ENCODE measurements at regions not wholly inside any gene's neighbourhood (a gene's known extent, or its start where the extent isn't known, plus 50 kb on each side); places are given as distances from the start of the nearest gene placed in this dataset.
A peak's percentile ranks its signal among the peaks of the same experiment; 100 is the strongest.

- no peak for DNase-seq
Observed at GRCh38 chr18:77597726-77598125, 348.1 kb downstream of the GALR1 start.

- no peak for DNase-seq
Observed at GRCh38 chr18:77600674-77601073, 351.0 kb downstream of the GALR1 start.

DNA sequence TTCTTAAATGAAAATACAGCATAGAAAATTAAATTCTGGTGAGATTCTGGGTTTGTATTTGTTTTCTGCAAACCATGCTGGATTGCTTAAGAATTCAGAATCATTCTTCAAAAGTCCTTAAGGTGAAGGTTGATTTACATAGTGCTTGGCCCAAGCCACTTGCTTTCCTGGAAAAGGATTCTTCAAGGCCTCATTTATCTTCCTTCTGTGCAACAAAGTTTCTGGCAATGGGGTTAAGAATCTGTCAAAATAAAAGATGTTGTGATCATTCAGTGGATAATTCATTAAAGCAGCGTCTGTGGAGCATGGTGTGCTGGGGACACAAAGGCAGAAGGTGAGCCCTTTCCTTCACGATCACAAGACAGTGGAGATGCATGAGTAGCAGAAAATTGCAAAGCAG, 351.9 kb downstream of the GALR1 start:
- no peak for DNase-seq

GRCh38 chr18:77607087-77607486, 357.4 kb downstream of the GALR1 start:
- DNase-seq: no peak

DNA sequence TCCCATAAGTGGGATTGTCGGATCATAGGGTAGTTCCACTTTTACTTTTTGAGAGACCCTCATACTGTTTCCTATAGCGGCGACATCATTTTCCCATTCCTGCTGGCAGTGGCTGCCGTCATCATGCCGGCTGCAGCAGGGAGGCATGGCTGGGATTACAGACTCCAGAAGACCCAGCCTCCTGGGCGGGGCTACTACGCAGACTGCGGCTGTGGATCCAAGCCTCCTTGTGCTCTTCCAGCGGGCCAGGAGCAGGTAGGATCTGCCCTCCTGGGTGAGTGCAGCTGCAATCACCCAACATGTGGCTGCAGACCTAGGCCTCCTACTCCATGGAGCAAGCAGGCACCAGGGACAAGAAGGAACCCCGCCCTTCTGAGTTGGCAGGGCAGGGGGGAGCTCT, 359.2 kb downstream of the GALR1 start:
- DNase-seq: no peak

DNA sequence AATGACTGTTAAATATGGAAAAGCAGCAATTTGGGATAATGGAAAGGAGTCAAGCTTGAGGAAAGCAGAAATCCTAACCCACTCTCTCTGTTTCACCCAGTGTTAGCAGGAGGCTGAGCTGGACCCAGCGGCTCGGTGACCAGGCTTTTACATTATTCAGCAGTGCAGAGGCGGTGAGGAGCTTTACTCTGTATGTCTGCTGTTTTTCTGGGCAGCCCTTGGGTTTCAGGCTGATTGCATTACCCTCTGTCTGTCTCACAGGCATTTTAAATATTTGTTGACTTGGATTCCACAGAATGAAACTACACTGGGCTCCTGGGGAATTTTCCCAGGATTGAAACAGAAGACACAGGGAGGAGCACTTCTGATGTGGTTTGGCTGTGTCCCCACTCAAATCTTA, 368.0 kb downstream of the GALR1 start:
- peak; percentile 35 for DNase-seq

GRCh38 chr18:77619525-77619924, 369.9 kb downstream of the GALR1 start:
- no peak for DNase-seq

DNA sequence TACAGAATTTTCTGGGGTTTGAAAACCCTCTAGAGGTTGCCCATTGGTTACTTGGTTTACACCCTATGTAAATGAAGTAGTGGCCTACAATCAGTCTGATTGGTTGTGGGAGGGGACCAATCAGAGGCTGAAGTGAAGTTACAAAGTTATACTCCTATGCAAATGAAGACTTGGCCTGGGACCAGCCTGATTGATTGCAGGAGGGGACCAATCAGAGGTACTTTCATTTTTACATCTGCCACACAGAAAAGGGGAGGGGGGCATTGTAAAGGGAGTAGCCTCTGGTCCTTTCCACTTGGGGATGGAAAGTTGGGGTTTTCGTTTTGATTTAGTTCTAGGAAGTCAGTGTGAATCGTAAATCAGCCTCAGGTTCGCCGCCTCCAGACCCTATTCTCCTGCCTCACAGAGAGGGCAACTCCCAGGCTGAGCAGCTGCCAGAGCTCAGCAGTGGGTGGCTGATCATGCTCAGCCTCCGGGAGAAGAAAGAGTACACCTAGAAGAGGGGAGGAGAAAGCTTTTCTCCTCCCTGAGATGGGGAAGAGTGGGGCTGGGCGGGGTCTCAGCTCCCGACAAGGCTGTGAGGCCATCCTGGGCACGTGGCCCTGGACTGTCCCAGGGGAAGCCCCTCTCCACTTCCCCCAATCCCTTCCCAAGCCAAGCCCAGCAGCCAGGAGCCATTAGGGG, 372.5 kb downstream of the GALR1 start:
- no peak for DNase-seq

GRCh38 chr18:77632758-77633157, 383.1 kb downstream of the GALR1 start:
- no peak for DNase-seq

DNA sequence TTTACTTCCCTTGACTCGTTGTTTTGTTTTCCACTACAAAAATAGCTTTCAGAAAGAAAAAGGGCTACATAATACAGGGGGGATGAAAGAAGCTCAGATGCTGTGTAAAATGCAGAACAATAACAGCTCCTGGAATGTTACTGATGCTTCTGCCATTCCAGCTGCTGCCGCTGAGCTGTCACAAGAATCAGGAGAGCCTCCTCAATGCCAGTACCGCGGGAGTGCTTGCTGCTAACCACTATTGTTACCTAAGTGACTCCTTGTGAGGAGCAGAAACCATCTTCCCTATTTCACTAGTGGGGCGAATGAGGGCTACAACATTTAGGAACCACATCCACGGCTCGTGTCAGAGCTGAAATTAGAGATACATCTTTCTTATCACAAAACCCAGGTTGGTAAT, 384.8 kb downstream of the GALR1 start:
- no peak for DNase-seq

DNA sequence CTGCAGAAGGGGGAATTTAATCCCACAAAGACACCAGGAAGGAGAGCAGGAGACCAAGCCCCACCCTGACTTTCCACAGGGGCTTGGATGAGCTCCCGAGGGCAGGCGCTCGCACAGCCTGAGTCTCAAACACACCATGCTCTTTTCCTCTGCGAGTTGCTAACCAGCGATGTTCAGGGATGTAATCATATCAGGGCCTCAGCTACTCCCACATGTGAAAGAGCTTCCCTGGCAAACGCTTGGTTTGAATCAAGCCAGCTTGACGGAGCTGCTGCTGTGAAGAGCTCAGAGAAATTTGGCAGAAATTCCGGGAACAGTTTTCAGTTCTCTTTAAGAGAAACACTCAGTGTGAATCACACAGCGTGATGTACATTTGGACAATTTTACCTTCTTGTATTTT, 385.8 kb downstream of the GALR1 start:
- DNase-seq: peak; percentile 84

GRCh38 chr18:77635858-77636257, 386.2 kb downstream of the GALR1 start:
- no peak for DNase-seq

- DNase-seq: no peak
Observed at GRCh38 chr18:77645170-77645872, 395.7 kb downstream of the GALR1 start.

DNA sequence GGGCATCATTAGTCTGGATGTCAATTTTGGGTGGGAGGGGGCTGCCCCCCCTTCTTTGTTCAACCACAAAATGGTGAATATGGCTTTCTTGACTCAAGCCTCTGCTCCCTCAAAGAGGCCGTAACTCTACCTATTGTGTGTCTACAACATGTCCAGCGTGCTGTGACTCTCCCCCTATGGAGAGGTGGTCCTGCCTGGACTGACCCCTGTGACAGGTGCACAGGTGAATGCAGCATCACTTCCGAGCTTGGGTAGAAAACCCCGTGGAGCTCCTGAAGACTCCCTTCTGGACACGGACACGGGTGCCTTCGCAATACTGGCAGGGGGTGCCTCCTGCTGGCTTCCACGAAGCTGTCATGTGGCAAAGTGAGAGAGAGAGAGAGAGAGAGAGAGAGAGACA, 397.8 kb downstream of the GALR1 start:
- no peak for DNase-seq

DNA sequence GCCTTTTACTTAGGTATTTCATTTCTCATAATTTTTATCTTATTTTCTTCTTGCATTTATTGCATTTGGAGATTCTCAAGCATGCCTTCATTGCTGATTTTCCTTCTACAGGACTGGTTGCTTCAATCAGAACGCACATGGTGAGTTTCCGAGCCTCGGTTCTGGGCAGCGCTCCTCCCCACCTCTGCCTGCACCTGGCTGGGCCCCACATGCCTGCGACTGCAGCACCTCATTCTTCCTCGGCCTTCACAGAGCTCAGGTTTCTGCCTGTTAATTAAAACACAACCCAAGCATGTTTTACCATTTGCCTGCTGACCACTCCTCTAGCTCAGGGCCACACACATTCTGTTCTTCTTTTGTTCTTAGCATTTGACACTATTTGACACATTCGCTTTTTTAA, 398.8 kb downstream of the GALR1 start:
- DNase-seq: no peak

GRCh38 chr18:77650799-77651385, 401.2 kb downstream of the GALR1 start:
- peak; percentile 79 for DNase-seq

DNA sequence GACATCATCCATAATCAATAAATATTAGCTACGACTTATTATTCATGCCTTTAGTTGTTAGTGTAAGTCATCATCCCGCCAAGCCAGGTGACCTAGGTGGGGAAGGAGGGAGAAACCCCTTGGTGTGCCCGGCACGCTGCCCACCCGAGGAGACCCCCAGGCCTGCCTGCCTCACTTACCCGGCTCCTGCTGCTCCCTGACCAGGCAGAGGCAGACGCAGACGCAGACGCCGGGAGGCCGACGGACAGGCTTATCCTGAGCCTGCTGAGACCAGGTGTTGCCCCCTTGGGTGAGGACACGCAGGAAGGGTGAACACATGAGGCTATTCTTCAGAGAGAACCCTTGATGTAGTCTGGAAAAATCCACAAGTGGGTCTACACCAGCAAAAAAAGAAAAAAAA, 401.8 kb downstream of the GALR1 start:
- no peak for DNase-seq

DNA sequence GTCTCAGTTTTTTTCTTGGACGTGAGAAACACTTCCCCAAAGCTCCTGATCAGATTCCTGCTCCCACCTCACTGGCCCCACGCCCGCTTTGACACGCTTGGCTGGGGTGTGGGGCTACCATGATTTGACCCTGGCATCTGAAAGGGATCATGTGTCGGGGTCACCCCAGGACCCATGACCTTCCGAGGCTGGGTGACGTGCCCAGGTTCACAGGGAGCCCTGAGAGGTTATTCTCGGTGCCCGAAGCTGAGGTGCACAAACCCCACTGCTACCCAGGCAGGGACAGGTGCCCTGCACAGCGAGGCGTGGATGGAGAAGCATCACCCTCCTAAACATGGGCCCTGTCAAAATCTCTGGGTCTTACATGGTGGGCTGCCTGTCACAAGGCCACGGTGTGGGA, 404.1 kb downstream of the GALR1 start:
- no peak for DNase-seq

GRCh38 chr18:77654302-77654701, 404.7 kb downstream of the GALR1 start:
- DNase-seq: no peak

GRCh38 chr18:77657651-77658298, 408.1 kb downstream of the GALR1 start:
- no peak for DNase-seq

DNA sequence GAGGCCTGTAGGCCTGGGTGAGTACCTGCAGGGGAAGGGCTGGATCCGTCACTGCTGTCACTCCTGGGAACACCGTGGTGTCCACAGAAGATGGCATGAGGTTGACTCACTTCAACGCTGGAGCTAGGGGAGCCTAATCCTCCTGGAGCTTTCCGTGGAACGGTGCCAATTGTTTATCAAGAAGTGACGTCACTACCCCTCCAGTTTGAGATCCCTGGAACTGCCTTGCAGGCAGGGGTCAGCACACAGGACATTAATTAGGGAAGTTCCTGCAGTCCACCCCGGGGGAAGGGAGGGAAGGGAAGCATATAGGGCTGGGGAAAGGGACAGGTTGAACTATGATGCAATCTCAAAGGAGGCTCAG, 408.6 kb downstream of the GALR1 start:
- no peak for DNase-seq

GRCh38 chr18:77658751-77659448, 409.3 kb downstream of the GALR1 start:
- no peak for DNase-seq

DNA sequence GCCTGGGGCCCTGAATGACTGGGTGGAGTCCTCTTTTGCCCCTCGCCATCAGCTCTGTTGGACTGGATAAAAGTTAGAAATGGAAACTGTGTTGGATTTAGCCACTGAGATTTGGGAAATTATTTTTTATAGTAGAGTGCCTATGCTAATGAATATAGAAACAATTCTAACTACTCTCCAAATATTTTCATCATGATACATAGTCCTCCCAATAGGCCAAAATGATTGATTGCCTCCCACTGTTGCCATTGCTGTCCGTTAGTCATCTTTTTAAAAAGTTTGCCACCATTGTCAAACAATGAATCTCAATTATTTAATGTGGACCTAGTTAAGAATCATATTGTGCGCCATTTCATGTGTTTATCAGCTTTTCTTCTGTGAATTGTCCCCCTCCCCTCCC, 417.0 kb downstream of the GALR1 start:
- no peak for DNase-seq

Data from right hindlimb (tissue), 1 donor.